ENCODE measurements at regions not wholly inside any gene's neighbourhood (a gene's known extent, or its start where the extent isn't known, plus 50 kb on each side); places are given as distances from the start of the nearest gene placed in this dataset.
"Not testable (repeated sequence)": the region's sequence is repeated elsewhere in the genome, so short reads cannot be mapped to it uniquely, and the experiment has no call there.

- Histone ChIP-seq H3K9me3 (ENCODE audit: low read length) (no peaks in the 10 kb centered on the region), H3K4me3 (ENCODE audit: low read length) (no peak overlapping the region), H3K27me3 (ENCODE audit: insufficient read depth, low read length, poor library complexity, severe bottlenecking) (no peaks in the 10 kb centered on the region), H3K27ac (ENCODE audit: low read depth, low read length) (no peak overlapping the region), H3K4me1 (ENCODE audit: insufficient read depth, low read length) (no peaks in the 10 kb centered on the region), H3K36me3 (ENCODE audit: insufficient read depth, low read length) (no peaks in the 10 kb centered on the region)
- Mint-ChIP-seq H3K27me3 (peaks cover 0 to 2% of the 10 kb centered on the region in 2 donors), H3K9me3 (no peaks in the 10 kb centered on the region), H3K27ac (no peak overlapping the region), H3K4me1 (no peaks in the 10 kb centered on the region), H3K4me3 (no peak overlapping the region), H3K36me3 (no peaks in the 10 kb centered on the region)
- ChIA-PET CTCF (no interaction called here), POLR2A (no interaction called here)
- DNase-seq, result no peak
Observed at GRCh38 chr15:87746333-87746732, 510.2 kb downstream of the NTRK3 start.

GRCh38 chr15:87744815-87745214 lies 511.7 kb downstream of the NTRK3 start:
- Mint-ChIP-seq H3K36me3 (no peaks in the 10 kb centered on the region), H3K9me3 (no peaks in the 10 kb centered on the region), H3K4me1 (no peaks in the 10 kb centered on the region), H3K27me3 (peaks cover 0 to 2% of the 10 kb centered on the region in 2 donors), H3K4me3 (no peak overlapping the region), H3K27ac (peak overlapping the region in 1 of 8 donors; percentile 74)
- Histone ChIP-seq H3K4me3 (ENCODE audit: low read length) (no peak overlapping the region), H3K36me3 (ENCODE audit: insufficient read depth, low read length) (no peaks in the 10 kb centered on the region), H3K27ac (ENCODE audit: low read depth, low read length) (no peak overlapping the region), H3K9me3 (ENCODE audit: low read length) (no peaks in the 10 kb centered on the region), H3K27me3 (ENCODE audit: insufficient read depth, low read length, poor library complexity, severe bottlenecking) (no peaks in the 10 kb centered on the region), H3K4me1 (ENCODE audit: insufficient read depth, low read length) (no peaks in the 10 kb centered on the region)
- ChIA-PET POLR2A (no interaction called here), CTCF (no interaction called here)
- no peak for DNase-seq

- H3K27ac ChIP-seq (ENCODE audit: low read depth, low read length), result no peak overlapping the region
- H3K27me3 Mint-ChIP-seq, result no peaks in the 10 kb centered on the region
- no peaks in the 10 kb centered on the region for H3K36me3 ChIP-seq (ENCODE audit: insufficient read depth, low read length)
- no peak overlapping the region for H3K27ac Mint-ChIP-seq
- DNase-seq, result no peak
- CTCF ChIA-PET, result no interaction called here
- no peak overlapping the region for H3K4me3 ChIP-seq (ENCODE audit: low read length)
- H3K9me3 Mint-ChIP-seq, result no peaks in the 10 kb centered on the region
- H3K4me3 Mint-ChIP-seq, result no peak overlapping the region
- H3K27me3 ChIP-seq (ENCODE audit: insufficient read depth, low read length, poor library complexity, severe bottlenecking), result no peaks in the 10 kb centered on the region
- H3K36me3 Mint-ChIP-seq, result no peaks in the 10 kb centered on the region
- H3K4me1 Mint-ChIP-seq, result no peaks in the 10 kb centered on the region
- no peaks in the 10 kb centered on the region for H3K4me1 ChIP-seq (ENCODE audit: insufficient read depth, low read length)
- POLR2A ChIA-PET, result no interaction called here
- H3K9me3 ChIP-seq (ENCODE audit: low read length), result no peaks in the 10 kb centered on the region
Observed at GRCh38 chr15:87743562-87743961, 513.0 kb downstream of the NTRK3 start.

GRCh38 chr15:87741350-87741749 lies 515.2 kb downstream of the NTRK3 start:
- no peak overlapping the region for H3K4me3 ChIP-seq (ENCODE audit: low read length)
- H3K4me1 Mint-ChIP-seq, result peaks cover 0 to 6% (median 3%) of the 10 kb centered on the region in 3 donors
- H3K27me3 ChIP-seq (ENCODE audit: insufficient read depth, low read length, poor library complexity, severe bottlenecking), result no peaks in the 10 kb centered on the region
- no peak for DNase-seq
- H3K9me3 ChIP-seq (ENCODE audit: low read length), result no peaks in the 10 kb centered on the region
- H3K27ac ChIP-seq (ENCODE audit: low read depth, low read length), result no peak overlapping the region
- no peaks in the 10 kb centered on the region for H3K36me3 ChIP-seq (ENCODE audit: insufficient read depth, low read length)
- H3K27ac Mint-ChIP-seq, result no peak overlapping the region
- no peaks in the 10 kb centered on the region for H3K36me3 Mint-ChIP-seq
- no peaks in the 10 kb centered on the region for H3K9me3 Mint-ChIP-seq
- no peaks in the 10 kb centered on the region for H3K27me3 Mint-ChIP-seq
- H3K4me1 ChIP-seq (ENCODE audit: insufficient read depth, low read length), result peaks cover 3% of the 10 kb centered on the region
- CTCF ChIA-PET, result no interaction called here
- no peak overlapping the region for H3K4me3 Mint-ChIP-seq
- POLR2A ChIA-PET, result no interaction called here

- Histone ChIP-seq H3K4me3 (ENCODE audit: low read length) (no peak overlapping the region), H3K27ac (ENCODE audit: low read depth, low read length) (no peak overlapping the region), H3K9me3 (ENCODE audit: low read length) (no peaks in the 10 kb centered on the region), H3K36me3 (ENCODE audit: insufficient read depth, low read length) (no peaks in the 10 kb centered on the region), H3K27me3 (ENCODE audit: insufficient read depth, low read length, poor library complexity, severe bottlenecking) (no peaks in the 10 kb centered on the region), H3K4me1 (ENCODE audit: insufficient read depth, low read length) (peaks cover 7% of the 10 kb centered on the region)
- Mint-ChIP-seq H3K9me3 (no peaks in the 10 kb centered on the region), H3K36me3 (no peaks in the 10 kb centered on the region), H3K4me3 (no peak overlapping the region), H3K27ac (no peak overlapping the region), H3K4me1 (peaks cover 0 to 7% (median 3%) of the 10 kb centered on the region in 3 donors), H3K27me3 (no peaks in the 10 kb centered on the region)
- DNase-seq, result no peak
- ChIA-PET POLR2A (no interaction called here), CTCF (no interaction called here)
Observed at GRCh38 chr15:87740655-87741344, 515.7 kb downstream of the NTRK3 start.

- Histone ChIP-seq H3K27me3 (ENCODE audit: insufficient read depth, low read length, poor library complexity, severe bottlenecking) (no peaks in the 10 kb centered on the region), H3K36me3 (ENCODE audit: insufficient read depth, low read length) (no peaks in the 10 kb centered on the region), H3K9me3 (ENCODE audit: low read length) (no peaks in the 10 kb centered on the region), H3K4me1 (ENCODE audit: insufficient read depth, low read length) (peaks cover 7% of the 10 kb centered on the region), H3K27ac (ENCODE audit: low read depth, low read length) (no peak overlapping the region), H3K4me3 (ENCODE audit: low read length) (no peak overlapping the region)
- no peaks in the 10 kb centered on the region for H3K27me3 Mint-ChIP-seq
- H3K4me3 Mint-ChIP-seq, result no peak overlapping the region
- H3K27ac Mint-ChIP-seq, result no peak overlapping the region
- H3K36me3 Mint-ChIP-seq, result no peaks in the 10 kb centered on the region
- ChIA-PET CTCF (no interaction called here), POLR2A (no interaction called here)
- no peak for DNase-seq
- H3K9me3 Mint-ChIP-seq, result no peaks in the 10 kb centered on the region
- H3K4me1 Mint-ChIP-seq, result peaks cover 0 to 7% (median 3%) of the 10 kb centered on the region in 3 donors
Observed at GRCh38 chr15:87739866-87740265, 516.7 kb downstream of the NTRK3 start.

GRCh38 chr15:87739081-87739480 lies 517.5 kb downstream of the NTRK3 start:
- H3K27ac Mint-ChIP-seq, result no peak overlapping the region
- peaks cover 0 to 7% (median 3%) of the 10 kb centered on the region in 3 donors for H3K4me1 Mint-ChIP-seq
- Histone ChIP-seq H3K36me3 (ENCODE audit: insufficient read depth, low read length) (no peaks in the 10 kb centered on the region), H3K4me3 (ENCODE audit: low read length) (no peak overlapping the region), H3K4me1 (ENCODE audit: insufficient read depth, low read length) (peaks cover 7% of the 10 kb centered on the region), H3K9me3 (ENCODE audit: low read length) (no peaks in the 10 kb centered on the region), H3K27ac (ENCODE audit: low read depth, low read length) (no peak overlapping the region), H3K27me3 (ENCODE audit: insufficient read depth, low read length, poor library complexity, severe bottlenecking) (no peaks in the 10 kb centered on the region)
- CTCF ChIA-PET, result no interaction called here
- POLR2A ChIA-PET, result no interaction called here
- no peaks in the 10 kb centered on the region for H3K27me3 Mint-ChIP-seq
- no peaks in the 10 kb centered on the region for H3K9me3 Mint-ChIP-seq
- H3K36me3 Mint-ChIP-seq, result no peaks in the 10 kb centered on the region
- DNase-seq, result no peak
- no peak overlapping the region for H3K4me3 Mint-ChIP-seq

- H3K27me3 Mint-ChIP-seq; H3K27ac ChIP-seq (ENCODE audit: low read depth, low read length): not testable (repeated sequence)
Observed at GRCh38 chr15:87737460-87737859, 519.1 kb downstream of the NTRK3 start.

More at GRCh38 chr15:87737460-87737859, 519.1 kb downstream of the NTRK3 start:
- H3K36me3 ChIP-seq (ENCODE audit: insufficient read depth, low read length); DNase-seq; H3K27me3 ChIP-seq (ENCODE audit: insufficient read depth, low read length, poor library complexity, severe bottlenecking); POLR2A ChIA-PET; H3K4me1 Mint-ChIP-seq; H3K36me3 Mint-ChIP-seq; H3K4me3 Mint-ChIP-seq; H3K9me3 ChIP-seq (ENCODE audit: low read length); H3K4me1 ChIP-seq (ENCODE audit: insufficient read depth, low read length); H3K9me3 Mint-ChIP-seq; CTCF ChIA-PET; H3K4me3 ChIP-seq (ENCODE audit: low read length): not testable (repeated sequence)
- H3K27ac Mint-ChIP-seq, result peak overlapping the region in 1 of 8 donors; percentile 25
